22Rv1 (cell line): ENCODE measurements at regions not wholly inside any gene's neighbourhood (a gene's known extent, or its start where the extent isn't known, plus 50 kb on each side); places are given as distances from the start of the nearest gene placed in this dataset.

Experiments used
- H3K27ac ChIP-seq: fragments of 450-650 bp; 2 replicates; pipeline ENCODE4 v1.5.1; 2017
- ZFX ChIP-seq: fragments of 450-650 bp; IDR thresholded peaks from 2 replicates; pipeline ENCODE4 v1.6.1; 2017; ENCODE audit warnings: antibody characterized with exemption, borderline replicate concordance
- TF ChIP-seq, protein P1 (sequence below): fragments of 450-650 bp; IDR thresholded peaks from 2 replicates; pipeline ENCODE4 v1.5.1; 2017; ENCODE audit warnings: mild to moderate bottlenecking

DNA sequence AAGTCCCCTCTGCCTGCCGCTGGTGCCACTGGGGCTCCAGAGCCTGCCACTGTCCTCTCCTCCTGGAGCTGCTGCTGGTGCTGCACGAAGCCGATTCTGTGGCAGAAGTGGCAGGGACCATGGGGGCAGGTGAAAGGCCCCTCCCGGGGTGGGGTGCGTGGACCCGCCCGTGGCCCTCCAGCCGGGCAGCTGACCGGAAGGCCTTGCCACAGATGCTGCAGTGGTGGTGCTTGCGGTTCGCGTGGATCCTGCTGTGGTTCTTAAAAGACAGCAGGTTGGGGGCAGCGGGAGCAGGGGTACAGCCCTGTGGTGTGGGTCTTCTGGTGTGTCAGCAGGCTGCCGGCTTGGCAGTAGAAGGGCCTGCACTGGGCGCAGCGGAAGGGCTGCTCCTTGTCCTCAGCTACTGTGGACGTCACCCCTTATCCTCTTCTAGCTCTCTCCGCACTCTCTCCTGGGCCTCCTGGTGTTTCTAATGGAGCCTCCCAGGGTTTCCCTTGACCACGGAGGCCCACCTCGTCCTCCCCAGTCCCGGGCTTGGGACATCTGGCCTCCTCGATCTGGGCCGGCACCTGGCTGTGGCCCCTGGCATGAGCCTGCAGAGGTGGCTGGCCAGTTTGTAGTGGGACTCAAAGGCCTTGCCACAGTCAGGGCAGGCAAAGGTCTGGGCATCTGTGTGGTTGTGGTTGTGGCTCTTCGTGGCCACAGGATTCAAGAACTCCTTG lies 380.4 kb downstream of the OLFM4 start:
- H3K27ac ChIP-seq: no peak overlapping the region
- TF ChIP-seq ZFX: no peak
- TF ChIP-seq, protein P1, sequence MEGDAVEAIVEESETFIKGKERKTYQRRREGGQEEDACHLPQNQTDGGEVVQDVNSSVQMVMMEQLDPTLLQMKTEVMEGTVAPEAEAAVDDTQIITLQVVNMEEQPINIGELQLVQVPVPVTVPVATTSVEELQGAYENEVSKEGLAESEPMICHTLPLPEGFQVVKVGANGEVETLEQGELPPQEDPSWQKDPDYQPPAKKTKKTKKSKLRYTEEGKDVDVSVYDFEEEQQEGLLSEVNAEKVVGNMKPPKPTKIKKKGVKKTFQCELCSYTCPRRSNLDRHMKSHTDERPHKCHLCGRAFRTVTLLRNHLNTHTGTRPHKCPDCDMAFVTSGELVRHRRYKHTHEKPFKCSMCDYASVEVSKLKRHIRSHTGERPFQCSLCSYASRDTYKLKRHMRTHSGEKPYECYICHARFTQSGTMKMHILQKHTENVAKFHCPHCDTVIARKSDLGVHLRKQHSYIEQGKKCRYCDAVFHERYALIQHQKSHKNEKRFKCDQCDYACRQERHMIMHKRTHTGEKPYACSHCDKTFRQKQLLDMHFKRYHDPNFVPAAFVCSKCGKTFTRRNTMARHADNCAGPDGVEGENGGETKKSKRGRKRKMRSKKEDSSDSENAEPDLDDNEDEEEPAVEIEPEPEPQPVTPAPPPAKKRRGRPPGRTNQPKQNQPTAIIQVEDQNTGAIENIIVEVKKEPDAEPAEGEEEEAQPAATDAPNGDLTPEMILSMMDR: no peak

DNA sequence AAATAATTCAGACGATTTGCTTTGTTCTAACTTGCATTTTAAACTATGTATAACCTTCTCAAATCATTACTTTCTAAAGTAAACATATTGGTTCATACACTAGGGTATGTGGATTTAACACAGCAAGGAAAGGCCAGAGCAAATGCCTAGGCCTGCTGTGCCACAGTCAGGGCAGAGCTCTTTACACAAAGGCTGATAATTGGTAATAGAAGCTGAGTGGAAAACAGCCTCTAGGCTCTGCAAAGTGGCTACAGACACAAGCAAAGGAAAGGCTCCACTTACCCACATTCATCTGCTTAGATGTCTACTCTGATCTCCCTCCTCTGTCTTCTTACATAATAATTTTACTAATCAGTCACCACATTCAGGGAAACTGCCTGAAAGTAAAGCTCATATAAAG lies 382.9 kb downstream of the OLFM4 start:
- no peak overlapping the region for H3K27ac ChIP-seq
- TF ChIP-seq ZFX: no peak
- TF ChIP-seq, protein P1: no peak

DNA sequence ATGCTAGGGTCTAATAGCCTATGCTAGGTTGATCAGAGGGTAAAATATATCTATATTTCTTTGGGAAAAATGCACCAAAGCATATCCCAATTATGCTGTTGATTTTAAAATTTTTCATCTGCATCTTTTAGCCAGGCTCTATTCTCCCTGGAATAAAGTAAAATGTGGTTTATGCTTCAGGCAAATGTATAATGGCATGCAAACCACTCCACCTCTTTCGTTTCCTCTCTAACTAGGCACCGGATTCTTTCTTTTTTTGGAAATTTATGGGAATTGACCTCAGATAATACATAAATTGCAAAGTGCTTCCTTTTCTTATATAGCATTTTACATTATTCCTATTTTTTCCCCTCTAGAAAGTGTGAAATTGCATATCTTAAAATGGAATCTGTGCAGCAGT lies 386.5 kb downstream of the OLFM4 start:
- no peak for TF ChIP-seq ZFX
- TF ChIP-seq, protein P1: no peak
- no peak overlapping the region for H3K27ac ChIP-seq

DNA sequence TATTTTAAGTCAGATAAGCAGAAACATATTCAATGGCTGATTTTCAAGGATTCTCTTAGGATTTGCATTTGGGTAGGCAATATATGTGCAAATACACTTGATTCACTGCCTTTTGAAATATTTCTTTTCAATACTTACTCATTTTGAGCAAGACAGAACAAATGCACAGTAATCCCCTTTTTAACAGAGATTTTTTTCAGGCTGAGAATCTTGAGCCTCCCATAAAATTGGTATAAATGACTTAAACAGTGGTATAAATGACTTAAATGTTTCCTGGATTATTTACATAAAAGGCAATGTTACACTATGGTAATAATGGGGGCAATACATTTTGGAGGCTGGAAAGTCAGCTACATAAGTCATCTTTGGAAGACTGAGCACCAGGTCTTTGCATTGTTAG lies 389.0 kb downstream of the OLFM4 start:
- H3K27ac ChIP-seq: no peak overlapping the region
- TF ChIP-seq, protein P1: no peak
- TF ChIP-seq ZFX: no peak

DNA sequence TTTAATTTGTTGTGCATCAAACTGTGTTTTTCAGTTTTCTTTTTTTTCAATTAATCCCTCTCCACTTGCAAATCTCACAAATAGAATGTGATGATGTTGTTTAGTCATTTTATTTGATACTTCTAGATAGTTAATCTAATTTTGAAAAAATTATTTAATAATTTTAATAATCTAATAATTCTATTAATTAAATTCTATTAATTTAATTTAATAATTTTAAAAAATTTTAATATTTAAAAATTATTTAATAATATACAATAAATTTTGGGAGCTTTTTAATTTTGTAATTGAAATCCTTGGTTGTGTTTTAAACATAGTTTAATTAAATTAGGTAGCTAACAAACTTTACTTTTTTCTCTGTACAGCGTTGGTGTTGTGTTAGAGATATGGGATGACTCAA lies 393.8 kb downstream of the OLFM4 start:
- H3K27ac ChIP-seq: no peak overlapping the region
- TF ChIP-seq, protein P1: no peak

DNA sequence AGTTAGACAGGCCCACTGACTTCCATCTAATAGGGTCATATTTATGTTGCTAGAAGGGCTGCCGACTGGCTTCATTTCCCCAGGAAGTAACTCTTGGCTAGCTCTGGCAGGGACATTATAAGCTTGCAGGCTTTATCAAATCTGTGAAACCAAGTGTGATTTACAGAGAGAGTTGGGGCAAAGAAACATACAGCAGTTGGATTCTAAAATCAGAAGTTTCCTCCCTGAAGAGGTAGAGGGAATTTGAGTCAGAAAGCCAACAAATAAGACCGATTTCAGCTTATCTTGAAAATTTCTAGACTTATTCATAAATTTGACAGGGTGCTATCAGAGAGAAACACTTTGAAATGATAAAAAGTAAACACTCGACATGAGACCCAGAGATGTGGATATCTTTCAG lies 407.8 kb downstream of the OLFM4 start:
- H3K27ac ChIP-seq: no peak overlapping the region
- TF ChIP-seq, protein P1: no peak
- TF ChIP-seq ZFX: no peak

DNA sequence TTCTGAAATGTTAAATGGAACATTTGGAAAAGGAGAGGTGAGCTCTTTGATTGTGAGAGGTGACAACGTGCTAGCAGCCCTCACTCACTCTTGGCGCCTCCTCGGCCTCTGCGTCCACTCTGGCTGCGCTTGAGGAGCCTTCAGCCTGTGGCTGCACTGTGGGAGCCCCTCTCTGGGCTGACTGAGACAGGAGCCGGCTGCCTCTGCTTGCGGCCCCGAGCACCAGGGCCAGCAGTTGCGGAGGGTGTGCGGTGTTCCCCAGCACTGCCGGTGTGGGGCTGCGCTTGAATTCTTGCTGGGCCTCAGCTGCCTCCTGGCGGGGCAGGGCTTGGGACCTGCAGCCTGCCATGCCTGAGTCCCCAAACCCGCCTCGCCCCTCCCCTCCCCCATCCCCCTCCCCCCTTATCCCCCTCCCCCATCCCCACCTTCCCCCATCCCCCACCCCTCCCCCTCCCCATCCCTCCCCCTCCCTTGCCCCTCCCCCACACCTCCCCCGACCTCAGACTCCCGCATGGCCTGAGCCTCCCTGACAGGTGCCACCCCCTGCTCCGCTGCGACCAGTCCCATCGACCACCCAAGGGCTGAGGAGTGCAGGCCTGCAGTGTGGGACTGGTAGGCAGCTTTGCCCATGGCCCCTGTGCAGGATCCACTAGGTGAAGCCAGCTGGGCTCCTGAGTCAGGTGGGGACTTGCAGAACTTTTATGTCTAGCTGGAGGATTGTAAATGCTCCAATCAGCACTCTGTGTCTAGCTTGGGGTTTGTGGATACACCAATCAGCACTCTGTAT lies 411.0 kb downstream of the OLFM4 start:
- TF ChIP-seq, protein P1: no peak
- no peak for TF ChIP-seq ZFX
- H3K27ac ChIP-seq: no peak overlapping the region
